HepG2 (cell line): ENCODE measurements at regions not wholly inside any gene's neighbourhood (a gene's known extent, or its start where the extent isn't known, plus 50 kb on each side); places are given as distances from the start of the nearest gene placed in this dataset.

Experiments used
- ATF3 ChIP-seq: sonication (generic); formaldehyde crosslinking; IDR thresholded peaks from 2 replicates; pipeline ENCODE4 v1.4.0; 2020; ENCODE audit warnings: missing genetic modification reagents
- CHD2 ChIP-seq: IDR thresholded peaks from 2 replicates; pipeline ENCODE4 v1.6.1; 2011; ENCODE audit warnings: low read depth, low read length, improper control_type of control experiment
- FIP1L1 ChIP-seq: fragments of 200-400 bp; formaldehyde crosslinking; IDR thresholded peaks from 2 replicates; pipeline ENCODE4 v1.6.1; 2018; ENCODE audit warnings: low read depth, mild to moderate bottlenecking, low read length, moderate library complexity, borderline replicate concordance; ENCODE audit not compliant: insufficient read depth
- FOXP4 ChIP-seq: sonication (generic); formaldehyde crosslinking; IDR thresholded peaks from 2 replicates; pipeline ENCODE4 v1.4.0; 2020; ENCODE audit warnings: missing genetic modification reagents
- GMEB2 ChIP-seq: IDR thresholded peaks from 2 replicates; pipeline ENCODE4 v1.6.1; 2016; ENCODE audit warnings: missing biosample characterization, missing genetic modification reagents, low read depth
- JUND ChIP-seq: sonication (generic); formaldehyde crosslinking; IDR thresholded peaks from 2 replicates; pipeline ENCODE4 v1.8.0; 2022; ENCODE audit warnings: mild to moderate bottlenecking, missing genetic modification reagents
- MAFF ChIP-seq: IDR thresholded peaks from 2 replicates; pipeline ENCODE4 v1.6.1; 2011; ENCODE audit warnings: low read depth, low read length, improper control_type of control experiment
- NR2C2 ChIP-seq: sonication (generic); formaldehyde crosslinking; IDR thresholded peaks from 2 replicates; pipeline ENCODE4 v1.4.0; 2020; ENCODE audit warnings: missing genetic modification reagents, mild to moderate bottlenecking, moderate library complexity, borderline replicate concordance
- POLR2AphosphoS2 ChIP-seq: IDR thresholded peaks from 2 replicates; pipeline ENCODE4 v1.6.1; 2011; ENCODE audit warnings: low read depth, low read length, improper control_type of control experiment
- TF ChIP-seq, protein P1 (sequence below): sonication (generic); formaldehyde crosslinking; IDR thresholded peaks from 2 replicates; pipeline ENCODE4 v1.5.0; 2020; ENCODE audit warnings: mild to moderate bottlenecking, missing genetic modification reagents, moderate library complexity
- TF ChIP-seq, protein P2 (sequence below): sonication (generic); formaldehyde crosslinking; IDR thresholded peaks from 2 replicates; pipeline ENCODE4 v1.4.0; 2020; ENCODE audit warnings: low read depth, mild to moderate bottlenecking, missing genetic modification reagents
- TF ChIP-seq, protein P3 (sequence below): sonication (generic); formaldehyde crosslinking; IDR thresholded peaks from 2 replicates; pipeline ENCODE4 v1.8.0; 2022; ENCODE audit warnings: low read depth, missing genetic modification reagents
- TF ChIP-seq, protein P4 (sequence below), 2 experiments: IDR thresholded peaks; 2 replicates each; pipeline ENCODE4 v1.6.1; 2011 to 2012; ENCODE audit warnings: low read length in 2 of 2, borderline replicate concordance in 1 of 2, low read depth in 1 of 2, mild to moderate bottlenecking in 1 of 2, moderate library complexity in 1 of 2

DNA sequence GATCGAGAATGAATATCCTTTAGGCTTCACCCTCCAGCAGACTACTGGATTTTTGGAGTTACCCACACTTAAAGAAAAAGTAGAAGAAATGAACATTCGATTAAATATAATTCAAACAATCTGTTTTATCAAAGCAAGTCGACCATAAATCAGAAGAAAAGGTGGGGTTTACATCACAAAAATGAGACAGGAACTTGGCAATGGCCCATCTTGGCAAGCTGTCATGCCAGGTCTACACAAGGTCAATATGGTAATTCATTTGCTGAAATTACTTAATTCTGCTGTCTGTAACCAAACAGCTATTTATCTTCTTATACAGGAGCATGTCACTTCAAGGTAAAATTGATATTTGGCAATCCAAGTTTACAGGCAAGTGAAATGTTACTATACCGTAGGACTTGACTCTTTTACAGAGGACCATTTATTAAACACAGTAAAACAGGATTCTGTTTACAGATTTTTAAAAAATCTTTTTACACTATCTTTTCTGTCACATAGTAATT, 640.6 kb upstream of the NRP1 start:
- TF ChIP-seq NR2C2 (CRISPR knock-in tag) (no peak), JUND (CRISPR knock-in tag) (no peak), ATF3 (CRISPR knock-in tag) (no peak), POLR2AphosphoS2 (no peak), FOXP4 (CRISPR knock-in tag) (no peak), MAFF (no peak), FIP1L1 (no peak), GMEB2 (CRISPR knock-in tag) (no peak), CHD2 (no peak)
- TF ChIP-seq, protein P1, sequence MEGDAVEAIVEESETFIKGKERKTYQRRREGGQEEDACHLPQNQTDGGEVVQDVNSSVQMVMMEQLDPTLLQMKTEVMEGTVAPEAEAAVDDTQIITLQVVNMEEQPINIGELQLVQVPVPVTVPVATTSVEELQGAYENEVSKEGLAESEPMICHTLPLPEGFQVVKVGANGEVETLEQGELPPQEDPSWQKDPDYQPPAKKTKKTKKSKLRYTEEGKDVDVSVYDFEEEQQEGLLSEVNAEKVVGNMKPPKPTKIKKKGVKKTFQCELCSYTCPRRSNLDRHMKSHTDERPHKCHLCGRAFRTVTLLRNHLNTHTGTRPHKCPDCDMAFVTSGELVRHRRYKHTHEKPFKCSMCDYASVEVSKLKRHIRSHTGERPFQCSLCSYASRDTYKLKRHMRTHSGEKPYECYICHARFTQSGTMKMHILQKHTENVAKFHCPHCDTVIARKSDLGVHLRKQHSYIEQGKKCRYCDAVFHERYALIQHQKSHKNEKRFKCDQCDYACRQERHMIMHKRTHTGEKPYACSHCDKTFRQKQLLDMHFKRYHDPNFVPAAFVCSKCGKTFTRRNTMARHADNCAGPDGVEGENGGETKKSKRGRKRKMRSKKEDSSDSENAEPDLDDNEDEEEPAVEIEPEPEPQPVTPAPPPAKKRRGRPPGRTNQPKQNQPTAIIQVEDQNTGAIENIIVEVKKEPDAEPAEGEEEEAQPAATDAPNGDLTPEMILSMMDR (CRISPR knock-in tag) = no peak
- TF ChIP-seq, protein P2, sequence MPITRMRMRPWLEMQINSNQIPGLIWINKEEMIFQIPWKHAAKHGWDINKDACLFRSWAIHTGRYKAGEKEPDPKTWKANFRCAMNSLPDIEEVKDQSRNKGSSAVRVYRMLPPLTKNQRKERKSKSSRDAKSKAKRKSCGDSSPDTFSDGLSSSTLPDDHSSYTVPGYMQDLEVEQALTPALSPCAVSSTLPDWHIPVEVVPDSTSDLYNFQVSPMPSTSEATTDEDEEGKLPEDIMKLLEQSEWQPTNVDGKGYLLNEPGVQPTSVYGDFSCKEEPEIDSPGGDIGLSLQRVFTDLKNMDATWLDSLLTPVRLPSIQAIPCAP = no peak
- TF ChIP-seq, protein P3, sequence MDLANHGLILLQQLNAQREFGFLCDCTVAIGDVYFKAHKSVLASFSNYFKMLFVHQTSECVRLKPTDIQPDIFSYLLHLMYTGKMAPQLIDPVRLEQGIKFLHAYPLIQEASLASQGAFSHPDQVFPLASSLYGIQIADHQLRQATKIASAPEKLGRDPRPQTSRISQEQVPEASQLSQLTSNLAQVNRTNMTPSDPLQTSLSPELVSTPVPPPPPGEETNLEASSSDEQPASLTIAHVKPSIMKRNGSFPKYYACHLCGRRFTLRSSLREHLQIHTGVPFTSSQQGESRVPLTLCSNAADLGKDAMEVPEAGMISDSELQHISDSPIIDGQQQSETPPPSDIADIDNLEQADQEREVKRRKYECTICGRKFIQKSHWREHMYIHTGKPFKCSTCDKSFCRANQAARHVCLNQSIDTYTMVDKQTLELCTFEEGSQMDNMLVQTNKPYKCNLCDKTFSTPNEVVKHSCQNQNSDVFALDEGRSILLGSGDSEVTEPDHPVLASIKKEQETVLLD (CRISPR knock-in tag) = no peak
- TF ChIP-seq, protein P4, sequence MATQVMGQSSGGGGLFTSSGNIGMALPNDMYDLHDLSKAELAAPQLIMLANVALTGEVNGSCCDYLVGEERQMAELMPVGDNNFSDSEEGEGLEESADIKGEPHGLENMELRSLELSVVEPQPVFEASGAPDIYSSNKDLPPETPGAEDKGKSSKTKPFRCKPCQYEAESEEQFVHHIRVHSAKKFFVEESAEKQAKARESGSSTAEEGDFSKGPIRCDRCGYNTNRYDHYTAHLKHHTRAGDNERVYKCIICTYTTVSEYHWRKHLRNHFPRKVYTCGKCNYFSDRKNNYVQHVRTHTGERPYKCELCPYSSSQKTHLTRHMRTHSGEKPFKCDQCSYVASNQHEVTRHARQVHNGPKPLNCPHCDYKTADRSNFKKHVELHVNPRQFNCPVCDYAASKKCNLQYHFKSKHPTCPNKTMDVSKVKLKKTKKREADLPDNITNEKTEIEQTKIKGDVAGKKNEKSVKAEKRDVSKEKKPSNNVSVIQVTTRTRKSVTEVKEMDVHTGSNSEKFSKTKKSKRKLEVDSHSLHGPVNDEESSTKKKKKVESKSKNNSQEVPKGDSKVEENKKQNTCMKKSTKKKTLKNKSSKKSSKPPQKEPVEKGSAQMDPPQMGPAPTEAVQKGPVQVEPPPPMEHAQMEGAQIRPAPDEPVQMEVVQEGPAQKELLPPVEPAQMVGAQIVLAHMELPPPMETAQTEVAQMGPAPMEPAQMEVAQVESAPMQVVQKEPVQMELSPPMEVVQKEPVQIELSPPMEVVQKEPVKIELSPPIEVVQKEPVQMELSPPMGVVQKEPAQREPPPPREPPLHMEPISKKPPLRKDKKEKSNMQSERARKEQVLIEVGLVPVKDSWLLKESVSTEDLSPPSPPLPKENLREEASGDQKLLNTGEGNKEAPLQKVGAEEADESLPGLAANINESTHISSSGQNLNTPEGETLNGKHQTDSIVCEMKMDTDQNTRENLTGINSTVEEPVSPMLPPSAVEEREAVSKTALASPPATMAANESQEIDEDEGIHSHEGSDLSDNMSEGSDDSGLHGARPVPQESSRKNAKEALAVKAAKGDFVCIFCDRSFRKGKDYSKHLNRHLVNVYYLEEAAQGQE (IDR thresholded peaks at IDR 0.05; ENCODE audit: borderline replicate concordance in 1 of 2, low read depth in 1 of 2, low read length in 2 of 2) = no peak
